Non-pigmented ciliary epithelial cell (primary cell): ENCODE measurements at regions not wholly inside any gene's neighbourhood (a gene's known extent, or its start where the extent isn't known, plus 50 kb on each side); places are given as distances from the start of the nearest gene placed in this dataset.

Experiments
- DNase-seq: peaks from one replicate; pipeline ENCODE4 v3.0.0-alpha.2; 2010; ENCODE audit warnings: low read depth

- DNase-seq = no peak
Measured at GRCh38 chr2:19747310-19748072, 154.3 kb downstream of the TTC32 start.

GRCh38 chr2:19746611-19747309 is 155.0 kb downstream of the TTC32 start:
- DNase-seq = no peak

- DNase-seq = no peak
Measured at GRCh38 chr2:19746137-19746600, 155.6 kb downstream of the TTC32 start.

- no peak for DNase-seq
Measured at GRCh38 chr2:19745318-19746136, 156.3 kb downstream of the TTC32 start.

GRCh38 chr2:19744456-19745199 is 157.2 kb downstream of the TTC32 start:
- no peak for DNase-seq

GRCh38 chr2:19743641-19744040 is 158.1 kb downstream of the TTC32 start:
- DNase-seq = no peak

- no peak for DNase-seq
Measured at GRCh38 chr2:19742872-19743271, 158.9 kb downstream of the TTC32 start.

GRCh38 chr2:19739256-19739655 is 162.5 kb downstream of the TTC32 start:
- no peak for DNase-seq

- no peak for DNase-seq
Measured at GRCh38 chr2:19738707-19739106, 163.1 kb downstream of the TTC32 start.

- DNase-seq = no peak
Measured at GRCh38 chr2:19736191-19736831, 165.5 kb downstream of the TTC32 start.

- no peak for DNase-seq
Measured at GRCh38 chr2:19733951-19734425, 167.8 kb downstream of the TTC32 start.

GRCh38 chr2:19733390-19733789 is 168.4 kb downstream of the TTC32 start:
- no peak for DNase-seq

GRCh38 chr2:19732255-19732654 is 169.5 kb downstream of the TTC32 start:
- DNase-seq = no peak

GRCh38 chr2:19731515-19731914 is 170.3 kb downstream of the TTC32 start:
- no peak for DNase-seq

- no peak for DNase-seq
Measured at GRCh38 chr2:19731037-19731436, 170.7 kb downstream of the TTC32 start.

GRCh38 chr2:19728125-19728524 is 173.7 kb downstream of the TTC32 start:
- DNase-seq = no peak

- no peak for DNase-seq
Measured at GRCh38 chr2:19725392-19725791, 176.4 kb downstream of the TTC32 start.

GRCh38 chr2:19723021-19723420 is 178.8 kb downstream of the TTC32 start:
- DNase-seq = no peak

GRCh38 chr2:19722531-19722971 is 179.2 kb downstream of the TTC32 start:
- DNase-seq = no peak

- no peak for DNase-seq
Measured at GRCh38 chr2:19720306-19720705, 181.5 kb downstream of the TTC32 start.

GRCh38 chr2:19719540-19719939 is 182.2 kb downstream of the TTC32 start:
- DNase-seq = no peak
